ES-I3 (cell line): ENCODE measurements at regions not wholly inside any gene's neighbourhood (a gene's known extent, or its start where the extent isn't known, plus 50 kb on each side); places are given as distances from the start of the nearest gene placed in this dataset.

Experiments
- H3K36me3 ChIP-seq: 2 replicates; pipeline ENCODE4 v1.6.1; 2013; ENCODE audit warnings: mild to moderate bottlenecking, low read length, control low read depth, moderate library complexity; ENCODE audit not compliant: insufficient read depth
- H3K4me1 ChIP-seq: 2 replicates; pipeline ENCODE4 v1.6.1; 2013; ENCODE audit warnings: mild to moderate bottlenecking, control low read depth, low read length; ENCODE audit not compliant: insufficient read depth
- H3K9ac ChIP-seq: 2 replicates; pipeline ENCODE4 v1.6.1; 2013; ENCODE audit warnings: low read depth, mild to moderate bottlenecking, low read length, moderate library complexity
- H3K9me3 ChIP-seq: 2 replicates; pipeline ENCODE4 v1.6.1; 2013; ENCODE audit warnings: mild to moderate bottlenecking, low read length, moderate library complexity; ENCODE audit not compliant: control insufficient read depth, insufficient read depth

DNA sequence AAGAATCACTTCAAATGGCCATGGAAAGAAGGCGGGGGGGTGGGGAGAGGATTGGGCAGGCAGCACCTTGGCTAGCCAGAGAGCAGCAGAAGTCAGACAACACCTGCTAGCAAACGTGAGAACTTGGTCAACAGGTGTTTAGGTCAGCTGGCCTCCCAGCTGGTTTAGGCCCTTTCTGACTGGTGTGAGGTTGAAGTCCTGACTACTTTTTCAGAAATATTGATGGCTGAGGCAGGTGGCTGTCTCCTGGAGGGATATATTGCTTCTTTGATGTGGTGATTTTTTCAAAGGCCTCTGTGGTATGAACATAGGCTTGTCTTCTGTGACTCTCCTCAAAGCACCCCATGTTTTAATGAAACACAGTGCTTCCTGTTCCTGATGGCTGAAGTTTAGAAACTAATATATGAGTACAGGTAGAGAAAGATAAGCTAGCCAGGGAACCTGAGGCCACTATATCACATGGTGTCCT is 238.2 kb upstream of the SSTR1 start:
- H3K9ac ChIP-seq: no peak overlapping the region
- H3K9me3 ChIP-seq: no peaks in the 10 kb centered on the region
- H3K4me1 ChIP-seq: no peaks in the 10 kb centered on the region
- H3K36me3 ChIP-seq: no peaks in the 10 kb centered on the region

- Histone ChIP-seq H3K9ac (no peak overlapping the region), H3K9me3 (no peaks in the 10 kb centered on the region), H3K4me1 (no peaks in the 10 kb centered on the region), H3K36me3 (no peaks in the 10 kb centered on the region)
Observed at GRCh38 chr14:37970696-37971095, 237.0 kb upstream of the SSTR1 start.

GRCh38 chr14:37972941-37973887 is 234.5 kb upstream of the SSTR1 start:
- Histone ChIP-seq H3K9me3 (peaks cover 4% of the 10 kb centered on the region; the same call in 1 of the 2 replicates), H3K36me3 (no peaks in the 10 kb centered on the region), H3K4me1 (no peaks in the 10 kb centered on the region), H3K9ac (no peak overlapping the region)

GRCh38 chr14:37974421-37974820 is 233.3 kb upstream of the SSTR1 start:
- Histone ChIP-seq H3K9me3 (peaks cover 6% of the 10 kb centered on the region; the same call in 1 of the 2 replicates), H3K36me3 (no peaks in the 10 kb centered on the region), H3K9ac (no peak overlapping the region), H3K4me1 (no peaks in the 10 kb centered on the region)

DNA sequence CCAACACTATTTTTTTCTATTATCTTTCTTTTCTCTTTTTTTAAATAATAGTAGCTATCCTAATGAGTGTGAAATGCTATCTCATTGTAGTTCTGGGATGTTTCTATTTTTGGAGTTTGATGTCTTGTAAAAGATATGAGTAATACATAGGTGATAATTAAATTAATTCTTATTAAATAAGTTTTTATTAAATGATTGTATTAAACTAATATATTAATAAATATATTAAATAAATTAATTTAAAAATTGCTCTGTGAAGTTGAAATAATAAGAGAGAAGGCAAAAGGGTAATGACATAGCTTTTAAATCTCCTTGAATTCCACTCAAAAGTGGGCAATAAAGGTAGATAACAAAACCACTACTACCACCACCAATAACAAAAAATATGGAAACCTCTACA is 230.2 kb upstream of the SSTR1 start:
- no peak overlapping the region for H3K9ac ChIP-seq
- H3K9me3 ChIP-seq: peaks cover 17% of the 10 kb centered on the region
- H3K36me3 ChIP-seq: no peaks in the 10 kb centered on the region; the same call in 1 of the 2 replicates
- H3K4me1 ChIP-seq: no peaks in the 10 kb centered on the region

DNA sequence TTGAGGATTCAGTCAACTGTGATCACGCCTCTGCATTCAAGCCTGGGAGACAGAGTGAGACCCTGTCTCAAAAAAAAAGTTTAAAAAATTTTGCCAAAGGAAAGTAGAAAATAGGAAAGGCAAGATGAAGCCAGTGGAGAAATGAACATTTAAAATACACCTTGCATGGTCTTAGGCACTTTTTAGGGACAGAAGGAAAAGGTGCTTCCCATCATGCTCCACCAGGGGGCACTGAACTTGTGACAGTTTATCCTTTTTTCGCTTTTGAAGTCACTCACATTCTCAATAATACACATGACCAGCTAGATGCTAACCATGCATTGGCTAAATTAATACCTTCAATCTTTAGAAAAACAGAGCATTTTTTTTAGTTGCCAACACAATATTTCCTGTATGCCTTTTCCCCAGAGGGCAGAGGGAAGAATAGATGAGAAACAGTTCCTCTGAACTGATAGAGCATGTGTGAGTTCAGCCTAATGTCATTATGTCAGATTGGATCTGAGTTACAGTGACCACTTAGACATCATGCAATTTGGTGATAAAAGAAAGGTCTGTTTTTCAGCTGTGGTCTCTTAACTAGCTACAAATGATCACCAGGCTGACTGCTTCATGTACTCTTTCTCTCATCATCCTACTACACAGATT is 221.8 kb upstream of the SSTR1 start:
- Histone ChIP-seq H3K9ac (no peak overlapping the region), H3K4me1 (peaks cover 6% of the 10 kb centered on the region; the same call in 1 of the 2 replicates), H3K9me3 (peaks cover 3% of the 10 kb centered on the region), H3K36me3 (no peaks in the 10 kb centered on the region)

DNA sequence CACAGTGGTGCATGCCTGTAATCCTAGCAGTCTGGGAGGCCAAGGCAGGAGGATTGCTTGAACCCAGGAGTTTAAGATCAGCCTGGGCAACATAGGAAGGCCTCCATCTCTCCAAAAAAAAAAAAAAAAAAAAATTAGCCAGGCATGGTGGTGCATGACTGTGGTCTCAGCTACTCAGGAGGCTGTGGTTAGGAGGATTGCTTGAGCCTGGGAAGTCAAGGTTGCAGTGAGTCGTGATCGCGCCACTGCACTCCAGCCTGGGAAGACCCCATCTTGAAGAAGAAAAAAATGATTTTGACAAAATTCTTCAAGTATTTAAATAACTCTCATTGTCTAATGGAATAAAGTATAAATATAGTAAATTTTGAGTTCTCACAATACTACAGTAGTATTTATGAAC is 219.2 kb upstream of the SSTR1 start:
- Histone ChIP-seq H3K9me3 (no peaks in the 10 kb centered on the region), H3K9ac (no peak overlapping the region), H3K4me1 (peaks cover 9% of the 10 kb centered on the region), H3K36me3 (no peaks in the 10 kb centered on the region)

DNA sequence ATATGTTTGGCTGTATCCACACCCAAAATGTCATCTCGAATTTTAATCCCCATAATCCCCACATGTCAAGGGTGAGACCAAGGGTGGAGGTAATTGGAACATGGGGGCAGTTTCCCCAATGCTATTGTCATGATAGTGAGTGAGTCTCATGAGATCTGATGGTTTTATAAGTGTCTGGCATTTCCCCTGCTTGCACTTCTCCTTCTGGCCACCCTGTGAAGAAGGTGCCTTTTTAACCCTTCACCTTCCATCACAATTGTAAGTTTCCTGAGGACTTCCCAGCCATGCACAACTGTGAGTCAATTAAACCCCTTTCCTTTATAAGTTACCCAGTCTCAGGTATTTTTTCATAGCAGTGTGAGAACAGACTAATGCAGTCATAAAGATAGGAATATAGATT is 216.7 kb upstream of the SSTR1 start:
- Histone ChIP-seq H3K4me1 (peaks cover 13% of the 10 kb centered on the region), H3K36me3 (no peaks in the 10 kb centered on the region), H3K9ac (no peak overlapping the region), H3K9me3 (no peaks in the 10 kb centered on the region)

DNA sequence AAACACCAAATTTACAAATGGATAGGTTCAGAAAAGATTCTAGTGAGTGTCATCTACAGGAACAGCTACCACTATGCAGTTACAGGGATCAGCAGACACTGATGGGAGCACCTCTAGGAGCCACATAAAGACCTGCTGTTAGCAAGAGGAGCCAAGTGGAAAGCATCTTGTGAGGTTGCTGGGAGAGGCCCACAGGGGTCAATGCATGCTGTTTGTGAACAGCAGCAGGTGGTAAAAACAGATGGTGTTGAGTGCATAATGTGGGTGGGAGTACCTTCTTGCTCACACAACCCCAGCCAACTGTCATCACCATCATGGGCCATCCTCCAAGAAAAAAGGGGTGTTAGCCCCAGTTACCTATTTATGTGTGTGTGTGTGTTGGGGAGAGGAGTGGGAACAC is 215.2 kb upstream of the SSTR1 start:
- H3K9ac ChIP-seq: no peak overlapping the region
- peaks cover 9% of the 10 kb centered on the region for H3K4me1 ChIP-seq
- no peaks in the 10 kb centered on the region for H3K9me3 ChIP-seq
- no peaks in the 10 kb centered on the region for H3K36me3 ChIP-seq

- Histone ChIP-seq H3K9ac (no peak overlapping the region), H3K36me3 (no peaks in the 10 kb centered on the region), H3K9me3 (no peaks in the 10 kb centered on the region), H3K4me1 (peaks cover 15% of the 10 kb centered on the region)
Observed at GRCh38 chr14:37994846-37995372, 212.8 kb upstream of the SSTR1 start.

GRCh38 chr14:37997017-37997416 is 210.7 kb upstream of the SSTR1 start:
- Histone ChIP-seq H3K36me3 (no peaks in the 10 kb centered on the region), H3K4me1 (peaks cover 18% of the 10 kb centered on the region), H3K9ac (no peak overlapping the region), H3K9me3 (no peaks in the 10 kb centered on the region)

- Histone ChIP-seq H3K9me3 (no peaks in the 10 kb centered on the region), H3K9ac (no peak overlapping the region), H3K36me3 (no peaks in the 10 kb centered on the region), H3K4me1 (peaks cover 28% of the 10 kb centered on the region)
Observed at GRCh38 chr14:38000340-38000739, 207.4 kb upstream of the SSTR1 start.

DNA sequence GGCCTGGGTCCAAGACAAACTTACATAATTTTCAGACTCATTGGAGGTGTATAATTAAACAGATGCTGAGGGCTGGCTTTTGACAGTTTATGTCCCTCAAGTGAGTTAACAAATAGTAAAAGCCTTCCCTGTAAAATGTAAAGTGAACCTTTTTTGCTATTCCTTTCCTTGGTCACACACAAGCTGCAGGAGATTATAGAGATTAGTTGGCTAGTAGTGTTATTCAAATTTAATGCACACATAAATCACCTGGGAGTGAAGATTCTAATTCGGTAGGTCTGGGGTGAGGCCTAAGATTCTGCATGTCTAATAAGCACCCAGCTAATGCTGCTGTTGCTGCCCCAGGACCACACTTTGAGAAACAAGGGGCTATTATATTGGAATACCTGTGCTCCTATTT is 206.2 kb upstream of the SSTR1 start:
- Histone ChIP-seq H3K9ac (no peak overlapping the region), H3K9me3 (no peaks in the 10 kb centered on the region), H3K36me3 (no peaks in the 10 kb centered on the region), H3K4me1 (peaks cover 25% of the 10 kb centered on the region)

DNA sequence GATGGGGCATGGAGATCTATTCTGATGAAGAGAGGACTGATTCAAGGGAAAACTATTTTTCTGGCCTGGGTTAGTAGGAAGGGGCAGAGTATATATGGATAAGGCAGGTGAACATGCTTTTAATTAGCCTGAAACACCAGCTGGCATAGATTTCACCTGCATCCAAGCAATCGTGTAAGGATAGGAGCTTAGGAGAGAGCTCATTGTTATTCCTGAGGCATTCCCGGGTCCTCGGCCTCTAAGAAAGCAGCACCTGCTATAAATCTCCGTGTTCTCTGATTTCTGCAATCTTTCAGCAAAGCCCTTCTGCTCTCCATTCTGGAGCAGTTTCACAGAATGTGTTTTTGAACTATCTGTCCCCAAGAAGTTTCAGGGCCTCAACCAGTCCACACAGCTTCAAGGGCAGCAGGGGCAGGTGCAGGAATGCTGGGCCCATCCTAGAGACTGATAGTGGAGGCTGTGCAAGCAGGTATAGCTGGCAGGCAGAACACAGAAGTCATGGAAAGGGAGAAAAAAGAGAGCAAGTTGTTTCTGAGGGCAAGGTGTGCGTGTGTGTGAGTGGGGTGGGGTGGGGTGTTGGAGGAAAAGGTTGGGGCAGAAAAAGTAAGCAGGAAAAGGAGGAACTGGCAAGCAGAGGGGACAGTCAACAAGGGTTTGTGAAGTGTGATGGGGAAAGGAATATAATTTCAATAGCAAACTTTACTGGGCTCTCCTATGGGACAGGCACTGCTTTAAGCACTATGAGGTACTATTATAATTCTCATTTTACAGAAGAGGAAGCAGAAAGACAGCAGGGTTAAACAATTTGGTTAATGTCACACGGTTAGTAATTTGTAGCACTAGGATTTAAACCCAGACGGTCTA is 203.7 kb upstream of the SSTR1 start:
- peaks cover 25% of the 10 kb centered on the region for H3K4me1 ChIP-seq
- no peak overlapping the region for H3K9ac ChIP-seq
- no peaks in the 10 kb centered on the region for H3K36me3 ChIP-seq

More for the DNA sequence above, 203.7 kb upstream of the SSTR1 start:
- H3K9me3 ChIP-seq: no peaks in the 10 kb centered on the region
